GM12873 (cell line): ENCODE measurements at regions not wholly inside any gene's neighbourhood (a gene's known extent, or its start where the extent isn't known, plus 50 kb on each side); places are given as distances from the start of the nearest gene placed in this dataset.
A peak's percentile ranks its signal among the peaks of the same experiment; 100 is the strongest.

Experiments
- CTCF ChIP-seq: IDR thresholded peaks from 2 replicates; pipeline ENCODE4 v1.5.1; 2012; ENCODE audit warnings: low read depth, mild to moderate bottlenecking, moderate library complexity, low read length, control low read depth; ENCODE audit not compliant: insufficient read depth; ENCODE audit errors: missing control alignments

GRCh38 chr2:144181001-144181400 lies 338.9 kb downstream of the ZEB2 start:
- TF ChIP-seq CTCF, result no peak

GRCh38 chr2:144180131-144180530 lies 339.8 kb downstream of the ZEB2 start:
- TF ChIP-seq CTCF, result no peak

GRCh38 chr2:144170179-144170578 lies 349.7 kb downstream of the ZEB2 start:
- no peak for TF ChIP-seq CTCF

- no peak for TF ChIP-seq CTCF
Observed at GRCh38 chr2:144166743-144167142, 353.2 kb downstream of the ZEB2 start.

GRCh38 chr2:144165599-144166250 lies 354.2 kb downstream of the ZEB2 start:
- TF ChIP-seq CTCF, result no peak

GRCh38 chr2:144163592-144163991 lies 356.3 kb downstream of the ZEB2 start:
- TF ChIP-seq CTCF, result no peak

- TF ChIP-seq CTCF, result peak; percentile 71
Observed at GRCh38 chr2:144162652-144163051, 357.3 kb downstream of the ZEB2 start.
